ENCODE measurements at regions not wholly inside any gene's neighbourhood (a gene's known extent, or its start where the extent isn't known, plus 50 kb on each side); places are given as distances from the start of the nearest gene placed in this dataset.

DNA sequence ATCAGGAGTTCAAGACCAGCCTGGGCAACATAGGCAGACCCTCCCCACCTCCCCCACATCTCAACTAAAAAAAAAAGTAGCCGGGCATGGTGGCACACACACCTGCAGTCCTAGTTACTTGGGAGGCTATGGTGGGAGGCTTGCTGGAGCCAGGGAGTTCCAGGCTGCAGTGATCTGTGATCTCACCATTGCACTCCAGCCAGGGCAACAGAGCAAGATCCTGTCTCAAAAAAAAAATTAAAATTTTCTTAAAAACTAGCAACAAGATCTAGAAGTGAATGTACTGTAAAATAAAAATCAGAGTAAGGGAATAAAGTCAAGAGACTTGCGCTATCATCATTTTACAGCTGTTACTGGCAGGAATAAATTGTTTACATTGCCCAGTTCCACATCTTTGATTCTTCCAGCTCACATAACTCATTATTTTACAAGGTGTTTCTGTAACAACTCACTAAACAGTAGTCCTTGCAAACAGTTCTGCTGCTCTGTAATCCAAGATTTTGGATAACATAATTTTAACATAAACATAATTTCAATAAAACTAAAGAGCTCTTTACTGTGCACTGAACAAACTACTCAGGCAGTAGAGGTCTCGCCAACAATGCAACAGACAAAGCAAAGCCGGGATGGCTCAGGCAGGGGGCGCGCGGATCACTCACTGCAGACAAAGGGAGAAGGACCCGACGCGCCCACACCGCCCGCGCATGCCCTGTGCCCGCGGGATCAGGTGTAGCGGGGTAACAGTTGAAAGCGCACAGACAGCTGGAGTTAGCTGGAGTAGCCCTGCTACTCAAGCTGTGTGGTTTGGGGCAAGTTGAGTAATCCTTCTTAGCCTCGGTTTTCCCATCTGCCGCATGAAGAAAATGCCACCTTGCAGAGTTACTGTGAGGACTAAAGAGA is 73.3 kb upstream of the NFE2L3 start:
- TF ChIP-seq ZFP36 (IDR thresholded peaks at IDR 0.05; ENCODE audit: borderline replicate concordance, partially characterized antibody), result no peak
- TF ChIP-seq EP300 (IDR thresholded peaks at IDR 0.05), result no peak
- no peak for TF ChIP-seq CHD2 (IDR thresholded peaks at IDR 0.05; ENCODE audit: low read length, partially characterized antibody)

Data from A549 (cell line).